ENCODE measurements at regions not wholly inside any gene's neighbourhood (a gene's known extent, or its start where the extent isn't known, plus 50 kb on each side); places are given as distances from the start of the nearest gene placed in this dataset.
"Not testable (repeated sequence)": the region's sequence is repeated elsewhere in the genome, so short reads cannot be mapped to it uniquely, and the experiment has no call there.

DNA sequence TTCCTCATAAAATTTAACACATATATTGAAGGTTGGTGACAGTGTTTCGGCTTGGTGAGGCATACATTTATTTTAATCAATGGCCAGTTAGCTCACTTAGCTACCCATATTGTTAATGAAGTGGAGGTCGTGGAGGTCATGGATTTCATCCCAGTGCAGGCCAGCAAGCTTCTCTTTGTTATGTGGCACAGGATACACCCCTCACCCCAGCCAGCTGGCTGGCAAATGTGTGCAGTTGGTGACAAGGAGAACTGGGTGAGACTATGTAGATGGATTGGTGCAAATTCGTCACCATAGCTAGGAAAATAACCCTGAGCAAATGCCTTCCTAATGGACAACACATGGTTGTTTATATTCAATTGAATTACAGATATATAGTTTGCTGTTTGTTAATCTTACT is 50.5 kb upstream of the FOXP2 start:
- ATAC-seq: no peak

DNA sequence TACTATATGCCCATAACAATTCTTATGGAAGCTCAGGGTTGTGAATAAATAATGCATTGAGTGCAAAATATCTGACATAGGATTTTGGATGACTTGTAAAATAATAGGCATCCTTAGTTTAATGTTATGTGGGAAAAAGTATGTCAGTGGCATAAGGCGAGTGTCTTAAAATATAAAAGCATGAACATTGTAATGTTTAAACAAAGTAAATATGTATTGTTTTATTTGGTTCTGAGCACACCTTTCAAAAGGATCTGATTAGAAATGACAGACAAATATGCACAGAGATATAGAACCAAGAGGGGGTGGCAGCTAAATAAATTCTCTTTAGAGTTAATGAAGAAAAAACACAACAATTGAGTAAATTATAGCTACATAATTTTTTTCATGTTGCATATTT is 51.3 kb upstream of the FOXP2 start:
- ATAC-seq: no peak

DNA sequence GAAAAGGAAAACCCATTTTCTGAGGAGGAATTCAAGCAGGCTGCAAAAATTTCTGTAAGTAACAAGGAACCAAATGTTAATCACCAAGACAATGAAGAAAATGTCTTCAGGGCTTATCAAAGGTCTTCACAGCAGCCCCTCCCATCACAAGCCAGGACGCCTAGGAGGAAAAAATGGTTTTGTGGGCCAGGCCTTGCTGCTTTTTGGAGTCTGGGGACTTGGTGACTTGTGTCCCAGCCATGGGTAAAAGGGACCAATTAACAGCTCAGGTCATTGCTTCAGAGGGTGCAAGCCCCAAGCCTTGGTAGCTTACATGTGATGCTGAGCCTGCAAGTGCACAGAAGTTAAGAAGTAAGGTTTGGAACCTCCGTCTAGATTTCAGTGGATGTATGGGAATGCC is 55.7 kb upstream of the FOXP2 start:
- ATAC-seq: no peak

DNA sequence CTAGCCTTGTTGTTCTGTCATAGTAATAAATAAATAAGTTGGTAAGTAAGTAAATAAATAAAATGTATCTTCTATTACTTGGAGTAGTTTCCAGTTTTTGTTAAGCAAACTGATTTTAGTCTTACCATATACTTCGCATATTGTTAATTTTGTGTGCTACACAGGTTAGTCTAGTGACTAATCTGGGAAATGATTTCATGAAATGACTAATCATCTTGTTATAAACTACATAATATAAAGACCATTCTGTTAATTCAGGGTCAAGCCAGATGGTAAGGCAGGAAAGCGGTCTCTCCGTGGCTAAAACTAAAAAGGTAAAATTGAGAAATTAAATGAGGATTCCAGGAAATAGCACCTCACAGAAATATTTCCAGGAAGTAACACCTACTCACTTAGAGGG is 58.5 kb upstream of the FOXP2 start:
- ATAC-seq: no peak

DNA sequence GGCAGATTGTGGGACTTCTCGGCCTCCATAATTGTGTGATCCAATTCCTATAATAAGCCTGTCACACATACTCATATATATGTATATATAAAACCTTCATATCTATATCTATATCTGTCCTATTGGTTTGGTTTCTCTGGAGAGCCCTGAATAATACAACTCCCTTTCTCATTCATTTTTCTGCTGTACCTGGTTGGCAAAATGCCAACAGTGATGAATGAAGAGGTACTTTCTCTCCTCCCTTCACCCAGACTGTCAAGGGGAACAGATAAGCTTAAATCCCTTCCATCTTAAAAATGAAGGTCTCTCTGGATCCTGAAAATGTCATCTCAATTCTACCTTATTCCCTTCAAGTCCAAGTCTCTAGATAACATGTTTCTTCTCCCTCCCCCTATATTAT is 60.3 kb upstream of the FOXP2 start:
- no peak for ATAC-seq

DNA sequence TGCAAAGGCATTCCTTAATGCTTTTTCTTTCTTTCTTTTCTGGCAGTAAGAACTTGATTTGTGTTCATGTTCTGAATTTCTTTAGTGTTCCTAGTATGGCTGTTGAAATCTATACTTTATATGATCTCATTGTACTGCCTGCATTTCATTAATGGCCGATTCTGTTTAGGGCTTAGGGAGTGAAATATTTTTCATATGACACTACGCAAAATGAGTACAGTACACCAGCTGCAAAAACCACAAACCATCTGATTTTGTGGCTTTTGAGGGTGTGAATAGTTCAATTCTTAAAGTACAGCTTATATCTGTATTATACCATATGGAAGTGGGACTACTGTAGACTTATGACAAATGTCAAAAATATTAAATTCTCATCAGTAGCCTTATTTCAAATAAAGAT is 69.1 kb upstream of the FOXP2 start:
- no peak for ATAC-seq

DNA sequence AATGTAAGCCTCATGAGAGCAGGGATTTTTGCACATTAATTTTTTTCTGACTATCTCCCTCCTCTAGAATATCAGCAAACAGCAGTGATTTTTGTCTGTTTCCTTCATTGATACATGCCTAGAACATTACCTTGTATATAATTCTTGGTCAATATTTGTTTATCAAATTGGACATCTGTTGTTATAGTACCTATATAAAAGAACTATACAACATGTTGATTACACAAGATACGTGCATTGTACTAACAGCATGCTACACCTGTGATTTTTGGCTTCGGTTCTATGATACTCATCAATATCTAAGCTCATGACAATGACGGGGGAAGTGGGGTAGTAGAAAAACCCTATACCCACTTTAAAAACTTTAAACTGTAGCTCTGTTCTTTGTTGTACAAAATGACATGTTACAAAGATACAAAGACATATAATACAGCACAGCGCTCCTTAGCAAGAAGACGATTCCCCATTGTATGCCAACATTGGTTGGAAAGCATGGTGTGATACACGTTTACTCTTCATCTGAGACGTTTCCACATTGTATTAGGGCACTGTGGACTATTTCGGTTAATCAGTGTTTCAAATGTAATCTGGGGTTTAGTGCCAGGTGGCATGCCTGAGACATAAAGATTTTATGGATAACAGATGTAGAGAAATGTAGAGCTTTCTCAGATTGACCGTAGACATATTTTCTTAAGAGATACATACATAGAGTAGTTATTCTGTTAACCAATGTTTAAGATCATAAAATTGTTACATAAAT is 70.5 kb upstream of the FOXP2 start:
- no peak for ATAC-seq

DNA sequence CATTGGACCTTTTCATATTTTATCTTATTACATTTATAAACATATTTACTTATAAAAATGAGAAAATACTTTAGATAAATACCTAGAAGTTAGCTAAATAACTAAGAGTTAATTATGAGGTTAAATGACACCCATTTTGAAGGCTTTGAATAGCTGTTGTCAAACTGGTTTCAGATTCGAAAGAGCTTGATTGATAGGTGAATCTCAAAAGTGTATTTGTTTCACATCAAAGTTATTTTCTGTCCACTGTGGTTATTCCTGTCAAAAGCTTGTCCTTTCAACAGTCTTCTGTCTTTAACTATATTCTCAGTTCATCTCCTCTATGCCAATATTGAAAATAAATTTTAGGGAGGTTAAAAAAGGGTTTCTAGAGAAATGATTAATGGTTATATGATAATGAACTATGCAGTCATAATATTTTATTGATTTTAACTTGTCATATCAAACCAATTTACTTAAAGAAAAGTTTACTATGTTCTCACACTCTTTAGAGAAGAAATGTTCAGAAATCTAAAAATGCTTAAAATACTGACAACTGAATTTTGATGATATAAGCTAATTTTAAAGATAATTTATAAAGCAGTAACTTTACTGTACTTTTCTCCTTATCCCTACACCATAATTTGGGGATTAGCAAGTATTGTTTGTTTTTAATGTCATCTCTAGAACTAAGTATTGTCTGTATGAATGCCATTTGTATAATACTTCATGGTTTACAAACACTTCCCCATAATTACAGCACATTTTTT is 72.0 kb upstream of the FOXP2 start:
- no peak for ATAC-seq

DNA sequence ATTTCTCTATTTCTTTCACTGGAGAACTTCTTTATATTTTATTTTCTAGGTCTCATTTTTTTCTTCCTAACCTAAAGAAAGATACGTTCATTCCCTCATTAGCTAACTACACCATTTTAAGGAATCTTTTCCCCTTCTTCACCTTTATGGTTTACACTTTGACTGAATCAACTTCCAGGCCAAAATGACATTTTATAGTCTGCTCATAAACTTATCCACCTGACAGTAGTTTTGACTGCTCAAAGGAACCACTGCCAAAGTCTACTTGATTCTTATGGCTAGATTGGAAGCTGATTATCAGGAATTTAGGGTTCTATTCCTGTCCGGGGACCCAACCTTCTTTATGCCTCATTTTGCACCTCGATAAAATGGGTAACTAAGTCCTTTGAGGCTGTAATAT is 73.0 kb upstream of the FOXP2 start:
- ATAC-seq: no peak

DNA sequence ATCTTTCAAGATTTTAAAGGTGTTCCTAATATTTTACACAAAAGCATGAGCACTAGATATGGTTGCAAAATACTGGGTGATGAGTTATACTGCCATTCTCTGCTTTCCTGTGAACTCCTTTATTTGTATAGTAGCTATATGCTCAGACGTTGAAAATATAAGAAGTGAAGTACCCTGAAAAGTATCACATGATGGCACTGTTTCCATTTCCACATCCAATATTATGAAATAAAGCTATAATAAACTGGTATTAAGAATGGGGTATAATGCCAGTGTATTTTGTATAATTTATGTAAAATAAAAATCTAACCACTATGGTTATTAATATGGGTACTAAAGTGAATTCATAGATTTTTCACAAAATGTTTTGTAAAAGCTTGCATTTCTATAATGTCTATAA is 79.6 kb upstream of the FOXP2 start:
- no peak for ATAC-seq

DNA sequence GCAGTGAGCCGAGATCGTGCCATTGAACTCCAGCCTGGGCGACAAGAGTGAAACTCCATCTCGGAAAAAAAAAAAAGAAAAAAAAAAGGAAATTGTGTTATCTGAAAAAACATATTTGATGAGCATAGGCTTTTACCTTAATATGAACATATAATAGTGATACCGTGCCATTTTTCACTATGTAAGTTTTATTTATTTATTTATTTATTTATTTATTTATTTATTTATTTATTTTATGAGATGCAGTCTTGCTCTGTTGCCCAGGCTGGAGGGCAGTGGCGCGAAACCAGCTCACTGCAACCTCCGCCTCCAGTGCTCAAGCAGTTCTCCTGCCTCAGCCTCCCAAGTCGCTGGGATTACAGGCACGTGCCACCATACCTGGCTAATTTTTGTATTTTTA is 85.2 kb upstream of the FOXP2 start:
- ATAC-seq: not testable (repeated sequence)

DNA sequence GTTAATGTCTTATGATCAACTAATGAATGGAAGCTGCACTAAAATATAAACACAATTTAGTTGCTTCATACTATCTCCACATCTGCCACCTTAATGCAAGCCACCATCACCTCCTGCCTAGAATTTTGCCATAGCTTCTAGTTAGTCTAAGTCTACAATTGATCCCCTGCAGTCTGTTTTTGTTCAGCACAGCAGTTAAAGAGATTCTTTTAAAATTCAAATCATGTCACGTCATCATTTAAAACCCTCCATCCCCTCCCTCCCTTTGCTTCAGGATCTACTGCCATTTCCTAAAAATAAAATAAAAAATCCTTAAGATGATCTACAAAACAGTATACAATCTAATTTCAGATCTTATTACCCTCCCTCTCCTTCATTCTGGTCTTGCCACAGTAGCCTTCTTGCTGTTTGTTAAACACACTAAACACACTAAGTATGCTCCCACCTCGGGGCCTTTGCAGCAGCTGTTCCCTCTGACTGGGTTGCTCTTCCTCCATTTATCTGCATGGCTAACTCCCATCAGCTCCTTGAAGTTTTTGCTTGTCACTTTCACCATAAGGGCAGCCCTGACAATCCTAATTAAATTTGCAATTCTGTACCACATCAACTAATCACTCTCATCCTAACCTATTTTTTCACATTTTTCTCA is 97.0 kb upstream of the FOXP2 start:
- ATAC-seq: no peak

DNA sequence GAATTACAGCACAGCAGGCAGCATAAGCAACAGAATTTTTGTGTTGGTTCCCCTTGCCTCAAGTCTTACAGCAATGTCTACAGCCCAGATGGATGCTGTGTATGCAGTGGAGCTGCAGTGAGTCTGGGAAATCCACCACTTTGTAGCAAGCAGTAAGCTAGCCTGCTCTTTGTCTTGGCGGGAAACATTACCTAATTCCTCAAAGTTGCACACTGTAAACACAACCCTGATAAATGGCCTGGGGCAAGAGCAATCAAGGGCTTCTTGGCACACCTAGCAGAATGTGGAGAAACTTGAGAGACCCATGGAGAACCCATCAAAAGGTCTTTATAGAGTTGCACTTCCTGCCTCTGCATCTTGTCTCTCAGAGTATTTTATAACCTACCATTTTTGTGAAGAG is 102.0 kb upstream of the FOXP2 start:
- no peak for ATAC-seq

DNA sequence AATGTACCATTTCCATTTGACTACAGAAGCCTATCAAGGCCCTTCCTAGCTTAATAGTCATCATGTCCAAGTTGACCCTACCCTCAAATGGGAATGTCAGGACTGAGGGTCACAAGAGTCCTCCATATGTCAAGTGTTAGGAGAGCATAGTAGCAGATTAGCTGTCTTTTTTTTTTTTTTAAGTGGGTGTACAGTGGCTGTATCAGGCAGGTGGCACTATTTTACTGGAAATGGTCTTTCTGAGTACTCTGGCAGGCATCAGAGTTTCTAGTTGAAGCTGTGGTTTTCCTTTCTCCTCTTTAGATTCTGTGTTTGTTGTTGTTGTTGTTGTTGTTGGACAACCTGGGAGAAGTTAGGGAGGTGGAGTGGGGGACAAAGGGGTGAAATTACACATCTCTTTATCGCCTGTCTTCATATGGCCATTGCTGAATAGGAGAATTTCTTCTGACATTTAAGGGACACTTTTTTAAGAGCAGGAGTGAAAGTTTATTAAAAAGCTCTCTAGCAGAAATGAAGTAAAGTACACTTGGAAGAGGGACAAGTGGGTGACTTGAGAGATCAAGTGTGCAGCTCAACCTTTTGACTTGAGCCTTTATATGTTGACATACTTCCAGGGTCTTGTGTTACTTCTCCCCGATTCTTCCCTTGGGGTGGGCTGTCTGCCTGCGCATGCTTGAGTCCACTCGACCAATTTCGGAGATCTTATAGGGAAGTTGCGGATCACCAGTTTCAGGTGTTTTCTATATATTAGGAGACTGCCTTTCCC is 104.1 kb upstream of the FOXP2 start:
- ATAC-seq: no peak

DNA sequence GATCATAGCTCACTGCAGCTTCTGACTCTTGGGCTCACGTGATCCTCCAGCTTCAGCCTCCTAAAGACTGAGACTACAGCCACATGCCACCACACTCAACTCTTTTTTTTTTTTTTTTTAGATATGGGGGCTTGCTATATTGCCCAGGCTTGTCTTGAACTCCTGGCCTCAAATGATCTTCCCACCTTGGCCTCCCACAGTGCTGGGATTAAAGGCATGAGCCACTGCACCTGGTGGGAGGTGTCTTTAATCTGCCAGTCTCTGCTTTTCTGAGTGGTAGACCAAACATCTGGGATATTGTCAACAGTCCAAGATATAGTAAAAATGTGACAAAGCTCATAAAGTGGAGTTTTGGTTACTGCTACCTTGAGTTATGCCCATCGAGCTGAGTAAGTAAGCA is 104.9 kb upstream of the FOXP2 start:
- no peak for ATAC-seq

DNA sequence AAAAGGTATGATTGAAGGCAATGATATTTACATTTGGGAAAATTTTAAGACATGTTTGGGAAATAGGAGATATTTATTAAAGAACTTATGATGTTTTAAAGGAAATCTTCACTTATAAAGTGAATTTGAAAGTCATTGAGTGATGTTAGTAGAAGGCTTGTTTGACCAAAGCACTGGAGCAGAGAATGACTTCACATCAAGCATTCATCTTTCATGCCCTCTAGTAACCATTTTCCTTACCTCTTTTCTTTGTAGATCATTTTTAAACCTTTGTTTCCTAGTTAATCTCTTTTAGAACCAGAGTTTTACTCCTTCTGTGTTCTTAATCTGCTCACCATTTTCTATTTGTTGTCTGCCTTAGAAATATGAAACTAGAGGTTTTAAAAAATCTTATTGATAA is 111.3 kb upstream of the FOXP2 start:
- ATAC-seq: no peak

DNA sequence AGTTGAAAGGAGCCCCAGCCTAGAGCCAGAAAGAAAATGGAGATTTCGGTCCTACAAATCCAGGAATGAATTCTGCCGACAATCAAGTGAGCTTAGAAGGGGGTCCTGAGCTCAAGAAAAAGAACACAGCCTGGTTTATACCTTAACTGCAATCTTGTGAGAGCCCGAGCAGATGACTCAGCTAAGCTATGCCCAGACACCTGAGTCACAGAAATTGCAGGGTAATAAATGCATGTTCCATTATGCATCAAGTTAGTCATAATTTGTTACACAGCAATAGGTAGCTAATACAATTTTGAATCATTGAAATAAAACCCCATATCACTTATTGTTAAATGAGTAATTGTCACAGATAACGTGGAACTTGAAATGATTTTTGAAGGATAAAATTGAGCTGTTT is 111.8 kb upstream of the FOXP2 start:
- no peak for ATAC-seq

DNA sequence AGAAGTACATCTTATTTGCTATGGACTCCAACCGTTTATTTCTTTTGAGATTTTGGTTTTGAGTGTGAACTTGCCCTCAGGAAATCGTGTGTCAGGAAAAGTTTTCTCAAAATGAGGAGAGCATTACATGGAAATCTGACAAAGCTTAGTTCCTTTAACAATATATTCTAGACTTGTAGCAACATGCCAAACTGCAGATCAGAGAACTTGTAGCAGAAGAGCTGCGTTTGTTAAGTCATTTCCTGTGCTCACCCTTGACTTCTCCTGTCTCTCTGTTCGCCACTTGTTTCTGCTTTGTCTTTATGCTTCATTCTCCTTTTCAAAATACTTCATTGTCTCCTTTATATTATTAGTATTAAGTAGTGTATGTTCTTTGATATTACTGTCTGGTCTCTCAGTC is 116.6 kb upstream of the FOXP2 start:
- ATAC-seq: no peak

DNA sequence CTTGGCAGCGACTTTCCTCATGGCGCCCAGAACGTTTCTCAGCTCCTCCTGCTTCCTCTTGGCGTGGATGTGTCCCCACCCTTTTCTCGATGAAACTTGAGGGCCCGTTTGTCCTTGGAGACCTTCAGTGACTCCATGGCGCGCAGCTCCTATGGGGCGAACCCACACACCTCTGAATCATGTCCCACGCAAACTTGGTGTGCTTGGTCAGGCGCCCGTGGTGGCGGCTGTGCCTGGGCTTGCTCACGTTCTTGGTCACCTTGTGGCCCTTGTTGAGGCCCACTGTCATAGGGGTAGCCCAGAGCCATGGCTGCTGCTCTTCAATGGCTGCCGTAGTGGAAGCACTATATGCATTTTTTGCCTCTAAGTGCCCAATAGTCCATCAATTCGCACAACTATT is 117.5 kb upstream of the FOXP2 start:
- no peak for ATAC-seq

DNA sequence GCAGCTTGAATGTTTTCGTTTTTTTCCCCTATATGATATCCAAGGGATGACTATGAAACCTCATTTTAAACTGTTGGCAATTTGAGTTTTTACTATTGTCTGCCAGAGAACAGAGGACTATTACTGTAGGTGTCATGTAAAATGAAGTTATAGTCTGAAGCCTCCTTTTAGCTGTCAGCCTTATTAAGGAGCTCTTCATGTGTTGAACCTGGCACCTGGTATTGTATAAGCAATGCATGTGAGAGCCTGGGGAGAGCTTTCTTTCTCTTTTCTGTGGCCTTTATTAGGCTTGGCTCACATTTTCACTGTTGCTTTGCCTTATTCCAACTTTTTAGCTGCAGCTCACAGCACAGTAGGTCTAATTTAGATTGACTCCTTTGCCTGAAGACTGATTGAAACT is 119.1 kb upstream of the FOXP2 start:
- ATAC-seq: no peak

DNA sequence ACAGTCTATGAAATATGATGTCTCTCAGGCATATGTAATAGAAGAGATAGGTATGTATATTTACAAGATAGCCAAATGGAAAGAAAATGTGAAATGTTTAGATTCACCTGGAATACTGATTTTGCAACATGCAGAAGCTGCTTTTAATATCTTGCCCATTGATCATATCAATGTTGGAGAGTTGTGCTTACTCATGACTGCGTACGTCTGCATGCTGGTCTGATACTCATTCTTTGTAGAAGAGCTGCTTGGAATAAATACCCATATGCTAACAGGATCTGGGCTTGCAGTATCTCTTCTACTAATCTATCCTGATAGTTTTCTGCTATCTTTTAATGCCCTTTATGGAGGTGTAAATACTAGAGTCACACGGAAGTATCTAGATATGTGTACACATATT is 120.6 kb upstream of the FOXP2 start:
- ATAC-seq: no peak

DNA sequence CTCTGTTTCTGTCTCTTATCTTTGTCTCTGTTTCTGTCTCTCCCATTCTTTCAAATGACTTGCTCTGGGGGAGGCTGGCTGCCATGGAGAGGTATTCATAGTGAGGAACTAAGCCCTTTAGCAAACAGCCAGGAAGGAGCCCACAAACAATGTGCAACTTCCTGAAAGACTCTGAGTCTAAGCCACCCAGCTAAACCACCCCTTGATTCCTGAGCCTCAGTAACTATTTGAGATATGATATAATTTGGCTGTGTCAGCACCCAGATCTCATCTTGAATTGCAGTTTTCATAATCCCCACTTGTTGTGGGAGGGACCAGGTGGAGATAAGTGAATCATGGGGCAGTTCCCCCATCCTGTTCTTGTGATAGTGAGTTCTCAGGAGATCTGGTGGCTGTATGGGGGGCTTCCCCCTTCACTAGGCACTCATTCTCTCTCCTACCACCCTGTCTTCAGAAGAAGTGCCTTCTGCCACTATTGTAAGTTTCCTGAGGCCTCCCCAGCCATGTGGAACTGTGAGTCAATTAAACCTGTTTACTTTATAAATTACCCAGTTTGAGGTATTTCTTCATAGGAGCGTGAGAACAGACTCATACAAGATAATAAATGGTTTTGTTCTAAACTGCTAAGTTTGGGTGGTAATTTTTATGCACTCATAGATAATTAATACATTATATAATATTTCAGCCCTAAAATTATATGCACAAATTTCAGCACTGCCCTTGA is 121.2 kb upstream of the FOXP2 start:
- ATAC-seq: no peak

DNA sequence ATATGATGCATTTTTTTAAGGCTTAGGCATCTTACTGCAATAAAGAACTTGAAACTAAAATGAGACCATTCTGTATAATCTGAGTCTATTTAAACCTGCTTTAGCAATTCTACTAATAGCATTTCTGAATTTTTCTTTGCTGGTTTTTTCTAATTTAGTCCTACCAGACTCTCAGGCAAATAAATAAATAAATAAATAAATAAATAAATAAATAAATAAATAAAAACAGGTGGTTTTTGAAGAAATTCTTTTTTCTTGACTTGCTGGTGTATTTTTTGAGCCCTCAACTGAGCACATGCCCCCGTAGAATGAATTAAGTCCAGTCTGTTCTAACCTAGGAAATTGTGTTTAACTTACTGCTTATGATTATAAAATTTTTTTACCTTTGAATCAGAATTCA is 134.7 kb upstream of the FOXP2 start:
- no peak for ATAC-seq

Measured in activated CD4-positive, CD25-positive, alpha-beta regulatory T cell treated with anti-CD3 and anti-CD28 coated beads, Interleukin-2, amount 50 U/mL, for 24 hours (primary cell).